Glutamatergic neuron (in vitro differentiated cells): ENCODE measurements at regions not wholly inside any gene's neighbourhood (a gene's known extent, or its start where the extent isn't known, plus 50 kb on each side); places are given as distances from the start of the nearest gene placed in this dataset.
A peak's percentile ranks its signal among the peaks of the same experiment; 100 is the strongest.

Experiments used
- DNase-seq: peaks from one replicate; pipeline ENCODE4 v3.0.0; 2022
- H3K27ac Mint-ChIP-seq: one replicate; pipeline ENCODE4 v1.8.0; 2020; ENCODE audit warnings: mild to moderate bottlenecking, mixed read lengths, inconsistent platforms; ENCODE audit not compliant: unreplicated experiment
- H3K27me3 Mint-ChIP-seq: one replicate; pipeline ENCODE4 v1.8.0; 2020; ENCODE audit warnings: mild to moderate bottlenecking, moderate library complexity, mixed read lengths, inconsistent platforms; ENCODE audit not compliant: unreplicated experiment
- H3K36me3 Mint-ChIP-seq: one replicate; pipeline ENCODE4 v1.8.0; 2020; ENCODE audit warnings: mild to moderate bottlenecking, mixed read lengths, inconsistent platforms; ENCODE audit not compliant: unreplicated experiment
- H3K4me1 Mint-ChIP-seq: one replicate; pipeline ENCODE4 v1.8.0; 2020; ENCODE audit warnings: mild to moderate bottlenecking, low read depth, mixed read lengths, inconsistent platforms; ENCODE audit not compliant: unreplicated experiment
- H3K4me3 Mint-ChIP-seq: one replicate; pipeline ENCODE4 v1.8.0; 2020; ENCODE audit warnings: mild to moderate bottlenecking, mixed read lengths, inconsistent platforms; ENCODE audit not compliant: unreplicated experiment
- H3K9me3 Mint-ChIP-seq: one replicate; pipeline ENCODE4 v1.8.0; 2020; ENCODE audit warnings: mild to moderate bottlenecking, moderate library complexity, mixed read lengths, inconsistent platforms; ENCODE audit not compliant: unreplicated experiment
- TF ChIP-seq, protein P1 (sequence below): fragments of 200-600 bp; sonication (generic); IDR thresholded peaks from one replicate; pipeline ENCODE4 v1.5.0; 2021; ENCODE audit not compliant: partially characterized antibody, unreplicated experiment

DNA sequence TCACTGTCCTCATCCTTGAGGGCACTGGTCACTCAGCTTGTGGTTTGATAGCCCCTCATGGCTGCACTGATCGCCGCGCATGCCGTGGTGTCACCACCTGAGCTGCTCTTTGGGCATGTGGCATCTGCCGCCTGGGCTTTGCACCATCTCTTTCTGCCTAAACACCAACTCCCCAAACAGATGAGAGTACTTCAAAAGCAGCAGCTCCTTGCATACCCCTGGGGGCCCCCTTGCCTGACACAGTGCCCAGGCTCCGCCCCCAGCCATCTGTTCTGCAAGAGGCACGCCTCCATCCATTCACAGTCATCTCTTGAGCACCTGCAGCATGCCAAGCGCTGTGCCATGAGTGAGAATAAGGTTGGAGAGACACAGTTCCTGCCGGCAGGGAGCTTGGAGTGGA is 104.5 kb upstream of the B3GAT1 start:
- peak; percentile 79 for DNase-seq
- peaks cover 54% of the 10 kb centered on the region for H3K4me1 Mint-ChIP-seq

DNA sequence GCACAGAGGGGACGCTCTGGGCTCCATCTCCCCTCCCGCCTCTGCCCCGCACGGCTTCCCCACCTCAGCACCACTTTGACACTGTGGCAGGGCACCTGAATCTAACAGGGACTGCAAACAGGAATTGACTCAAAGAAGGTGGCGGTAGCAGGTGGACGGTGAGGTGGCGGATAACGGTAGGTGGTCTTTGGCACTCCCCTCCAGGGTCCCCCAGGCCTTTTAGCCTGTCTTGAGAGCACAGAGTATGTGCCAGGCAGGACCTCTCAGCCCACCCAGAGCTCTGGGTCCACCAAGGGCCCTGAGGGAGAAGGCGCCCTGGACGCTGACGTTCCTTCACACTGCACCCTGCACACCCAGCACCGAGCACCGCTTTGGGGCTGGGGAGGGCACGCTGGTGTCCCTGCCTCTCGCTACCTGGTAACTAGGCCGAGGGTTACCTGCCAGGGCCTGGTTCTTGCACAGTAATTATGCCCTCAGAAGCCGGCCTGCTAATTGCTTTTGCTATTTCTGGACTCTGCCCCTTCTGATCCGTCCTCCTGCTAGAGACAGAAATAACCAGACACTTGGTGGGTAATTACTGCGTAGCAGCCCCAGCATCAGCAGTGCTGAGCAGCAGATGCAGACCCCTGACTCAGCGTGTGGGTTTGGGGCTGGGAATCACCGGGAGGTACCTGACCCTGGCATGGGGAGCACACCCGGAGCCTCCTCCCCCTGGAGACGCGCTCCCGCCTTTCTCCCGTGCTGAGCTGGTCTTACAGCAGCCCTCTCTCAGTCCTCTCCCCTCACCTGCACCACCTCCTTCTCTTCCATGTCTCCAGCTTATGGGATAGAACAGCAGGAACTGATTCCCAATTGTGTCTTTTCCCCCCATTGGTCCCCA is 103.3 kb upstream of the B3GAT1 start:
- H3K4me1 Mint-ChIP-seq: peaks cover 47% of the 10 kb centered on the region
- no peak for DNase-seq
- H3K9me3 Mint-ChIP-seq: peaks cover 14% of the 10 kb centered on the region
- H3K4me3 Mint-ChIP-seq: peak overlapping the region; percentile 32
- H3K27me3 Mint-ChIP-seq: peaks cover 27% of the 10 kb centered on the region
- H3K36me3 Mint-ChIP-seq: no peaks in the 10 kb centered on the region
- TF ChIP-seq, protein P1, sequence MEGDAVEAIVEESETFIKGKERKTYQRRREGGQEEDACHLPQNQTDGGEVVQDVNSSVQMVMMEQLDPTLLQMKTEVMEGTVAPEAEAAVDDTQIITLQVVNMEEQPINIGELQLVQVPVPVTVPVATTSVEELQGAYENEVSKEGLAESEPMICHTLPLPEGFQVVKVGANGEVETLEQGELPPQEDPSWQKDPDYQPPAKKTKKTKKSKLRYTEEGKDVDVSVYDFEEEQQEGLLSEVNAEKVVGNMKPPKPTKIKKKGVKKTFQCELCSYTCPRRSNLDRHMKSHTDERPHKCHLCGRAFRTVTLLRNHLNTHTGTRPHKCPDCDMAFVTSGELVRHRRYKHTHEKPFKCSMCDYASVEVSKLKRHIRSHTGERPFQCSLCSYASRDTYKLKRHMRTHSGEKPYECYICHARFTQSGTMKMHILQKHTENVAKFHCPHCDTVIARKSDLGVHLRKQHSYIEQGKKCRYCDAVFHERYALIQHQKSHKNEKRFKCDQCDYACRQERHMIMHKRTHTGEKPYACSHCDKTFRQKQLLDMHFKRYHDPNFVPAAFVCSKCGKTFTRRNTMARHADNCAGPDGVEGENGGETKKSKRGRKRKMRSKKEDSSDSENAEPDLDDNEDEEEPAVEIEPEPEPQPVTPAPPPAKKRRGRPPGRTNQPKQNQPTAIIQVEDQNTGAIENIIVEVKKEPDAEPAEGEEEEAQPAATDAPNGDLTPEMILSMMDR: no peak
- peak overlapping the region; percentile 73 for H3K27ac Mint-ChIP-seq

More for the DNA sequence above, 104.5 kb upstream of the B3GAT1 start:
- H3K9me3 Mint-ChIP-seq: peaks cover 20% of the 10 kb centered on the region
- peak overlapping the region; percentile 73 for H3K27ac Mint-ChIP-seq
- H3K36me3 Mint-ChIP-seq: no peaks in the 10 kb centered on the region
- H3K4me3 Mint-ChIP-seq: peak overlapping the region; percentile 50
- H3K27me3 Mint-ChIP-seq: peaks cover 33% of the 10 kb centered on the region
- TF ChIP-seq, protein P1: no peak

DNA sequence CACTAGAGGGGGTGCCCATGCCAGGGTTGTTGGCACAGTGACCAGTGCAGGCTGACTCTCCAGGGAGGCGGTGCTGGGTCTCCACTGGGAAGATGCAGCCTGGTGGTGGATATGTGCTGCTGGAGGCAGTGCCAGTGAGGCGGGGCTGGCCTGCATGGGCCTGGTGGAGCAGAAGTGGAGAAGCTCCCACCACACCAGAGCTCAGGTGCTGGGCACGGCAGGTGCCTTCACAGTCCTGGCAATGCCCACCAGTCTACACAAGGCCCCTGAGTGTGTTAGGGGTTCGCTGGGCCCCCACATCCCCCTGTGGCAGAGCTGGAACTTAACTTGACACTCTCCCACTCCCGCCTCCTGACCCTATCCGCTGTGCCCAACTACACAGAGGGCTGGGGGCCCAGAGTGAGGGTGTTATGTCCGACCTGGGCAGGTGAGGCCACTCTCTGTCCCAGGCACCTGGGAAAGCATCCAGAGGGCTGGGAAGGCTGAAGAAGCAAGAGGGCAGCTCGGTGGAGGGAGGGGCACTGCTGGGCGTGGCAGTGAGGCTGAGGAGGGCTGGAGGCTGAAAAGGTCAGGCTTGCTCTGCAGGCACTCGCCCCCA is 102.4 kb upstream of the B3GAT1 start:
- peaks cover 7% of the 10 kb centered on the region for H3K9me3 Mint-ChIP-seq
- H3K27ac Mint-ChIP-seq: peak overlapping the region; percentile 55
- TF ChIP-seq, protein P1: no peak
- H3K4me3 Mint-ChIP-seq: no peak overlapping the region
- H3K27me3 Mint-ChIP-seq: peaks cover 19% of the 10 kb centered on the region
- DNase-seq: no peak
- H3K36me3 Mint-ChIP-seq: no peaks in the 10 kb centered on the region
- H3K4me1 Mint-ChIP-seq: peaks cover 41% of the 10 kb centered on the region

DNA sequence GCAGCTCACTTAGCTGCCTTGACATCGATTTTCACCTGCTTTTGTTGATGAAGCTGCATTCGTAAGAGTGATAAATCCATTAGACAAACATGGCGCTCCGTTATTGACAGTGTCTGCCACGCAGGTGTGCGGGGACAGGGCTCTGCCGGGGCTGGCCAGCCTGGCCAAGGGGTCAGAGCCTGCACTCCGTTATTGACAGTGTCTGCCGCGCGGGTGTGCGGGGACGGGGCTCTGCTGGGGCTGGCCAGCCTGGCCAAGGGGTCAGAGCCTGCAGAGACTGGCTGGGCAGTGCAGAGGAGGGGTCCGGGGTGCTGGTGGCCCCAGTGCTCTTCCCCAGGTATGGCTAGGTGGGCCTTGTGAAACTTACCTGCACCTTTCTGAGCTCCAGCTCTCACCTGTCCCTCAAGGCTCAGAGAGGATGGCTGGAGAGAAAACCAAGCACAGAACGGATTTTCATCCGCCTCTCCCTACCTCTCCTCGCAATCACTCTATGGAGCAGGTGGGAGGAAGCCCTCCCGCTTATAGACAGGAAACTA is 101.6 kb upstream of the B3GAT1 start:
- H3K4me3 Mint-ChIP-seq: no peak overlapping the region
- no peak overlapping the region for H3K27ac Mint-ChIP-seq
- peaks cover 36% of the 10 kb centered on the region for H3K4me1 Mint-ChIP-seq
- H3K36me3 Mint-ChIP-seq: no peaks in the 10 kb centered on the region
- H3K9me3 Mint-ChIP-seq: peaks cover 9% of the 10 kb centered on the region
- peaks cover 18% of the 10 kb centered on the region for H3K27me3 Mint-ChIP-seq
- TF ChIP-seq, protein P1: no peak
- no peak for DNase-seq
